HepG2 (cell line): ENCODE measurements at regions not wholly inside any gene's neighbourhood (a gene's known extent, or its start where the extent isn't known, plus 50 kb on each side); places are given as distances from the start of the nearest gene placed in this dataset.

Experiments used
- ELF1 ChIP-seq: sonication (generic); formaldehyde crosslinking; IDR thresholded peaks from 2 replicates; pipeline ENCODE4 v1.4.0; 2020; ENCODE audit warnings: missing genetic modification reagents
- ETV6 ChIP-seq: sonication (generic); formaldehyde crosslinking; conservative IDR thresholded peaks from 2 replicates; pipeline ENCODE4 v1.4.0; 2020; ENCODE audit warnings: missing genetic modification reagents
- HDAC2 ChIP-seq: sonication (generic); formaldehyde crosslinking; IDR thresholded peaks from 2 replicates; pipeline ENCODE4 v1.4.0; 2020; ENCODE audit warnings: missing genetic modification reagents
- NR3C1 ChIP-seq: sonication (generic); formaldehyde crosslinking; IDR thresholded peaks from 2 replicates; pipeline ENCODE4 v1.4.0; 2020; ENCODE audit warnings: missing genetic modification reagents
- RNF2 ChIP-seq: fragments of 450-650 bp; conservative IDR thresholded peaks from 2 replicates; pipeline ENCODE4 v1.6.1; 2016; ENCODE audit warnings: low read depth
- TOE1 ChIP-seq: sonication (generic); formaldehyde crosslinking; IDR thresholded peaks from 2 replicates; pipeline ENCODE4 v1.4.0; 2020; ENCODE audit warnings: mild to moderate bottlenecking, missing genetic modification reagents
- TP53 ChIP-seq: sonication (generic); formaldehyde crosslinking; conservative IDR thresholded peaks from 2 replicates; pipeline ENCODE4 v1.4.0; 2020; ENCODE audit warnings: missing genetic modification reagents
- ZFP62 ChIP-seq: sonication (generic); formaldehyde crosslinking; IDR thresholded peaks from 2 replicates; pipeline ENCODE4 v1.4.0; 2020; ENCODE audit warnings: missing genetic modification reagents
- ZNF589 ChIP-seq: sonication (generic); formaldehyde crosslinking; conservative IDR thresholded peaks from 2 replicates; pipeline ENCODE4 v1.8.0; 2022; ENCODE audit warnings: mild to moderate bottlenecking, moderate library complexity, missing genetic modification reagents
- TF ChIP-seq, protein P1 (sequence below): sonication (generic); formaldehyde crosslinking; IDR thresholded peaks from 2 replicates; pipeline ENCODE4 v1.8.1; 2023; ENCODE audit warnings: missing genetic modification reagents, inconsistent platforms, borderline replicate concordance
- TF ChIP-seq, protein P2 (sequence below): sonication (generic); formaldehyde crosslinking; IDR thresholded peaks from 2 replicates; pipeline ENCODE4 v1.5.0; 2020; ENCODE audit warnings: mild to moderate bottlenecking, missing genetic modification reagents, moderate library complexity
- TF ChIP-seq, protein P3 (sequence below): sonication (generic); formaldehyde crosslinking; IDR thresholded peaks from 2 replicates; pipeline ENCODE4 v1.8.0; 2022; ENCODE audit warnings: missing genetic modification reagents, low read depth, mild to moderate bottlenecking, borderline replicate concordance
- TF ChIP-seq, protein P4 (sequence below): sonication (generic); formaldehyde crosslinking; IDR thresholded peaks from 2 replicates; pipeline ENCODE4 v1.4.0; 2020; ENCODE audit warnings: missing genetic modification reagents

DNA sequence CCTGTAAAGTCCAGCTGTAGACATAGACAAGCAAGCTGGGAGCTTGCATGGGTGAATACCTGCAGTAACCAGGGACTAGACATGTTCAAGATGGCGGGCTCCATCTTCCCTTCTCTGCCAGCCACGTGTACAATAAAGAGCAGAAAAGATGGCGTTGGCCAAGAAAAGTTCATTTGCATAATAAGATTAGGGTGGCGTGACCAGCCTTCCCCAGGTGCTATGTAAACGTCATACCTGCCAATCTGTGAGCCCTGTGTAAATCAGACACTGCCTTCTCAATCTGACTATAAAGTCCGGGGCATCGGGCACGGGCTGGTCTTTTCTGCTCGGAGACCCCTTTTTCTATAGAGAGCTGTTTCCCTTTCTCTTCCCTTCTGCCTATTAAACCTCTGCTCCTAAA lies 101.6 kb upstream of the XPO1 start:
- TF ChIP-seq, protein P1, sequence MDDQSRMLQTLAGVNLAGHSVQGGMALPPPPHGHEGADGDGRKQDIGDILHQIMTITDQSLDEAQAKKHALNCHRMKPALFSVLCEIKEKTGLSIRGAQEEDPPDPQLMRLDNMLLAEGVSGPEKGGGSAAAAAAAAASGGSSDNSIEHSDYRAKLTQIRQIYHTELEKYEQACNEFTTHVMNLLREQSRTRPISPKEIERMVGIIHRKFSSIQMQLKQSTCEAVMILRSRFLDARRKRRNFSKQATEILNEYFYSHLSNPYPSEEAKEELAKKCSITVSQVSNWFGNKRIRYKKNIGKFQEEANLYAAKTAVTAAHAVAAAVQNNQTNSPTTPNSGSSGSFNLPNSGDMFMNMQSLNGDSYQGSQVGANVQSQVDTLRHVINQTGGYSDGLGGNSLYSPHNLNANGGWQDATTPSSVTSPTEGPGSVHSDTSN (CRISPR knock-in tag): no peak
- no peak for TF ChIP-seq TP53 (CRISPR knock-in tag)
- TF ChIP-seq NR3C1 (CRISPR knock-in tag): no peak
- TF ChIP-seq, protein P2, sequence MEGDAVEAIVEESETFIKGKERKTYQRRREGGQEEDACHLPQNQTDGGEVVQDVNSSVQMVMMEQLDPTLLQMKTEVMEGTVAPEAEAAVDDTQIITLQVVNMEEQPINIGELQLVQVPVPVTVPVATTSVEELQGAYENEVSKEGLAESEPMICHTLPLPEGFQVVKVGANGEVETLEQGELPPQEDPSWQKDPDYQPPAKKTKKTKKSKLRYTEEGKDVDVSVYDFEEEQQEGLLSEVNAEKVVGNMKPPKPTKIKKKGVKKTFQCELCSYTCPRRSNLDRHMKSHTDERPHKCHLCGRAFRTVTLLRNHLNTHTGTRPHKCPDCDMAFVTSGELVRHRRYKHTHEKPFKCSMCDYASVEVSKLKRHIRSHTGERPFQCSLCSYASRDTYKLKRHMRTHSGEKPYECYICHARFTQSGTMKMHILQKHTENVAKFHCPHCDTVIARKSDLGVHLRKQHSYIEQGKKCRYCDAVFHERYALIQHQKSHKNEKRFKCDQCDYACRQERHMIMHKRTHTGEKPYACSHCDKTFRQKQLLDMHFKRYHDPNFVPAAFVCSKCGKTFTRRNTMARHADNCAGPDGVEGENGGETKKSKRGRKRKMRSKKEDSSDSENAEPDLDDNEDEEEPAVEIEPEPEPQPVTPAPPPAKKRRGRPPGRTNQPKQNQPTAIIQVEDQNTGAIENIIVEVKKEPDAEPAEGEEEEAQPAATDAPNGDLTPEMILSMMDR (CRISPR knock-in tag): no peak
- TF ChIP-seq HDAC2: no peak
- no peak for TF ChIP-seq ZFP62 (CRISPR knock-in tag)
- TF ChIP-seq ZNF589: no peak
- no peak for TF ChIP-seq RNF2
- TF ChIP-seq, protein P3, sequence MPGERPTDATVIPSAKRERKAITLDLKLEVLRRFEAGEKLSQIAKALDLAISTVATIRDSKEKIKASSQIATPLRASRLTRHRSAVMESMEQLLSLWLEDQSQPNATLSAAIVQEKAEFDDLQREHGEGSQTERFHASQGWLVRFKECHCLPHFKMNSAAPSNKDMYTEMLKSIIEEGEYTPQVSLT (CRISPR knock-in tag): no peak
- TF ChIP-seq, protein P4, sequence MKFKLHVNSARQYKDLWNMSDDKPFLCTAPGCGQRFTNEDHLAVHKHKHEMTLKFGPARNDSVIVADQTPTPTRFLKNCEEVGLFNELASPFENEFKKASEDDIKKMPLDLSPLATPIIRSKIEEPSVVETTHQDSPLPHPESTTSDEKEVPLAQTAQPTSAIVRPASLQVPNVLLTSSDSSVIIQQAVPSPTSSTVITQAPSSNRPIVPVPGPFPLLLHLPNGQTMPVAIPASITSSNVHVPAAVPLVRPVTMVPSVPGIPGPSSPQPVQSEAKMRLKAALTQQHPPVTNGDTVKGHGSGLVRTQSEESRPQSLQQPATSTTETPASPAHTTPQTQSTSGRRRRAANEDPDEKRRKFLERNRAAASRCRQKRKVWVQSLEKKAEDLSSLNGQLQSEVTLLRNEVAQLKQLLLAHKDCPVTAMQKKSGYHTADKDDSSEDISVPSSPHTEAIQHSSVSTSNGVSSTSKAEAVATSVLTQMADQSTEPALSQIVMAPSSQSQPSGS (CRISPR knock-in tag): no peak
- TF ChIP-seq ETV6 (CRISPR knock-in tag): no peak
- no peak for TF ChIP-seq ELF1 (CRISPR knock-in tag)
- no peak for TF ChIP-seq TOE1 (CRISPR knock-in tag)
